ENCODE measurements at regions not wholly inside any gene's neighbourhood (a gene's known extent, or its start where the extent isn't known, plus 50 kb on each side); places are given as distances from the start of the nearest gene placed in this dataset.

DNA sequence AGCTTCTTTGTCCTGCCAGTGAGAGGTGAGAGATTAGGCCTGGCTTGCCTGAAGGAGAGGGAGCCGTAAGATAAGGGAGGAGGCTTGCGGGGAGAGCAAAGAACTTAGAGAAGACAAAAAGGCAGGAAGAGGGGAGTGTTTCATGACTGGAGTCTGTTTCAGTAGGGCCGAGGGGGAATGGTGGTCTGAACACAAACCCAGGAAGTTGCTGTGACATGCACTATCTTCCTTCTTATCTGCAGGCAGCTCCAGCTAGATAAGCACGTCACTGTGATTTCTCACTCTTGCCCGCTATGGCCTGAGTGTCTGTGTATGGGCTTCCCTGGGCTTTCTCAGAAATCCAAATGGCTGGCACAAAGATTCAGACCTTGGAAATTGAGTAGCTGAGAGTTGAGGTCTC, 307.5 kb upstream of the CLINT1 start:
- Mint-ChIP-seq H3K27me3 (ENCODE audit: low read depth in 3 of 3) (peaks cover 2% of the 10 kb centered on the region in 3 donors), H3K4me3 (no peak overlapping the region), H3K4me1 (peaks cover 2% of the 10 kb centered on the region), H3K9me3 (peaks cover 0 to 1% (median 0%) of the 10 kb centered on the region in 7 donors), H3K27ac (no peak overlapping the region), H3K36me3 (no peaks in the 10 kb centered on the region)
- no peak overlapping the region for H3K4me3 ChIP-seq (replicated peaks in 1 of 3; ENCODE audit: low read depth in 2 of 3, low read length in 3 of 3)
- H2AFZ ChIP-seq (ENCODE audit: insufficient read depth, low read depth, low read length, poor library complexity, severe bottlenecking): no peak overlapping the region
- DNase-seq: no peak
- H3K27ac ChIP-seq (ENCODE audit: low read depth in 1 of 2, low read length in 2 of 2): no peak overlapping the region
- no peaks in the 10 kb centered on the region for H3K79me2 ChIP-seq (ENCODE audit: insufficient read depth, low read length)
- 75% methylated on average over 5 of the region's 5 CpGs for WGBS (ENCODE audit: insufficient coverage)
- no peak overlapping the region for H3K9ac ChIP-seq (ENCODE audit: insufficient read depth, low read length, poor library complexity, severe bottlenecking)
- H3K4me2 ChIP-seq (replicated peaks; ENCODE audit: extremely low read depth, low read length, poor library complexity, severe bottlenecking): no peak overlapping the region
- TF ChIP-seq, protein P1, sequence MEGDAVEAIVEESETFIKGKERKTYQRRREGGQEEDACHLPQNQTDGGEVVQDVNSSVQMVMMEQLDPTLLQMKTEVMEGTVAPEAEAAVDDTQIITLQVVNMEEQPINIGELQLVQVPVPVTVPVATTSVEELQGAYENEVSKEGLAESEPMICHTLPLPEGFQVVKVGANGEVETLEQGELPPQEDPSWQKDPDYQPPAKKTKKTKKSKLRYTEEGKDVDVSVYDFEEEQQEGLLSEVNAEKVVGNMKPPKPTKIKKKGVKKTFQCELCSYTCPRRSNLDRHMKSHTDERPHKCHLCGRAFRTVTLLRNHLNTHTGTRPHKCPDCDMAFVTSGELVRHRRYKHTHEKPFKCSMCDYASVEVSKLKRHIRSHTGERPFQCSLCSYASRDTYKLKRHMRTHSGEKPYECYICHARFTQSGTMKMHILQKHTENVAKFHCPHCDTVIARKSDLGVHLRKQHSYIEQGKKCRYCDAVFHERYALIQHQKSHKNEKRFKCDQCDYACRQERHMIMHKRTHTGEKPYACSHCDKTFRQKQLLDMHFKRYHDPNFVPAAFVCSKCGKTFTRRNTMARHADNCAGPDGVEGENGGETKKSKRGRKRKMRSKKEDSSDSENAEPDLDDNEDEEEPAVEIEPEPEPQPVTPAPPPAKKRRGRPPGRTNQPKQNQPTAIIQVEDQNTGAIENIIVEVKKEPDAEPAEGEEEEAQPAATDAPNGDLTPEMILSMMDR (IDR thresholded peaks at IDR 0.05): no peak
- H3K9me3 ChIP-seq (replicated peaks in 1 of 2; ENCODE audit: control insufficient read depth in 1 of 2, insufficient read depth in 1 of 2, low read length in 2 of 2): no peaks in the 10 kb centered on the region
- no peaks in the 10 kb centered on the region for H3K36me3 ChIP-seq (replicated peaks in 1 of 2; ENCODE audit: control insufficient read depth in 1 of 2, insufficient read depth in 2 of 2, low read length in 2 of 2)
- no peaks in the 10 kb centered on the region for H3K4me1 ChIP-seq (ENCODE audit: control insufficient read depth in 1 of 2, insufficient read depth in 2 of 2, low read length in 2 of 2)
- no peaks in the 10 kb centered on the region for H4K20me1 ChIP-seq (ENCODE audit: insufficient read depth, low read length)
- H3K27me3 ChIP-seq (ENCODE audit: control insufficient read depth in 2 of 2, insufficient read depth in 2 of 2, low read length in 2 of 2): no peaks in the 10 kb centered on the region
- intact Hi-C loops (cut with micrococcal nuclease): no loop called here

DNA sequence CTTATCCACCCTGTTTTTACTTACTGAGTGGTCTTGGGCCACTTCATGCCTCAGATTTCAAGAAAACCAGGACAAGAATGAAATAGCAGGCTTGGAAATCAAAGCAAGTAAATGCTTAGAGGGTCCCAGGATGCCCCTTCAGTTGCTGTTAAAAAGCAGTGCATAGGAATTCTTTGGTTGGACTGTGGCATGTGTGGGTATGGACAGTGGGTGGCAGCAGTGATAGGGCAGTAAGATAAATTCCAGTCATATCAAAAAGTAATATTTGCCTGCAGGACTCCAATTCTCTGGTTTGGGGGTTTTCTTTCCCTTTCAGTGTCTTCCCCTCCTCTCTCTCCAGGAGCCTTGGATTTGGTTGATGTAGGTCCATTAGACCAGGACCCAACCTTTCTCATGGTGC, 306.7 kb upstream of the CLINT1 start:
- Mint-ChIP-seq H3K27me3 (ENCODE audit: low read depth in 3 of 3) (peaks cover 0 to 2% (median 0%) of the 10 kb centered on the region in 3 donors), H3K9me3 (no peaks in the 10 kb centered on the region), H3K27ac (no peak overlapping the region), H3K4me1 (peaks cover 2% of the 10 kb centered on the region), H3K4me3 (no peak overlapping the region), H3K36me3 (no peaks in the 10 kb centered on the region)
- Histone ChIP-seq H4K20me1 (ENCODE audit: insufficient read depth, low read length) (no peaks in the 10 kb centered on the region), H3K27me3 (ENCODE audit: control insufficient read depth in 2 of 2, insufficient read depth in 2 of 2, low read length in 2 of 2) (no peaks in the 10 kb centered on the region), H3K79me2 (ENCODE audit: insufficient read depth, low read length) (no peaks in the 10 kb centered on the region), H3K9ac (ENCODE audit: insufficient read depth, low read length, poor library complexity, severe bottlenecking) (no peak overlapping the region), H3K36me3 (replicated peaks in 1 of 2; ENCODE audit: control insufficient read depth in 1 of 2, insufficient read depth in 2 of 2, low read length in 2 of 2) (no peaks in the 10 kb centered on the region), H2AFZ (ENCODE audit: insufficient read depth, low read depth, low read length, poor library complexity, severe bottlenecking) (no peak overlapping the region), H3K4me2 (replicated peaks; ENCODE audit: extremely low read depth, low read length, poor library complexity, severe bottlenecking) (no peak overlapping the region), H3K4me3 (replicated peaks in 1 of 3; ENCODE audit: low read depth in 2 of 3, low read length in 3 of 3) (no peak overlapping the region), H3K9me3 (replicated peaks in 1 of 2; ENCODE audit: control insufficient read depth in 1 of 2, insufficient read depth in 1 of 2, low read length in 2 of 2) (no peaks in the 10 kb centered on the region), H3K4me1 (ENCODE audit: control insufficient read depth in 1 of 2, insufficient read depth in 2 of 2, low read length in 2 of 2) (no peaks in the 10 kb centered on the region), H3K27ac (ENCODE audit: low read depth in 1 of 2, low read length in 2 of 2) (no peak overlapping the region)
- no peak for DNase-seq
- intact Hi-C loops (cut with micrococcal nuclease): no loop called here
- TF ChIP-seq, protein P1 (IDR thresholded peaks at IDR 0.05): no peak
